ENCODE measurements at regions not wholly inside any gene's neighbourhood (a gene's known extent, or its start where the extent isn't known, plus 50 kb on each side); places are given as distances from the start of the nearest gene placed in this dataset.

- TF ChIP-seq POLR2A (IDR thresholded peaks at IDR 0.05): no peak
- no peak for TF ChIP-seq CTCF (IDR thresholded peaks at IDR 0.05)
Measured at GRCh38 chr9:80866121-80866520, 823.2 kb downstream of the TLE1 start.
